OCI-LY3 (cell line): ENCODE measurements at regions not wholly inside any gene's neighbourhood (a gene's known extent, or its start where the extent isn't known, plus 50 kb on each side); places are given as distances from the start of the nearest gene placed in this dataset.
"Not testable (repeated sequence)": the region's sequence is repeated elsewhere in the genome, so short reads cannot be mapped to it uniquely, and the experiment has no call there.

Source experiments
- H2AFZ ChIP-seq: fragments of 200-600, 300-600 bp; shearing (Covaris generic); 2 replicates; pipeline ENCODE4 v1.6.0; 2014; ENCODE audit warnings: antibody characterized with exemption, low read depth, low read length
- H3K27ac ChIP-seq: fragments of 200-600, 300-600 bp; sonication (generic); 2 replicates; pipeline ENCODE4 v1.5.1; 2014; ENCODE audit warnings: mild to moderate bottlenecking, low read length, moderate library complexity, mixed read lengths
- H3K27me3 ChIP-seq: fragments of 200-600, 300-600 bp; sonication (generic); 2 replicates; pipeline ENCODE4 v1.6.1; 2014; ENCODE audit warnings: low read depth, low read length, mixed read lengths
- H3K36me3 ChIP-seq: fragments of 200-600, 300-600 bp; sonication (generic); replicated peaks from 2 replicates; pipeline ENCODE3; 2014; ENCODE audit warnings: low read depth, low read length, mixed read lengths
- H3K4me1 ChIP-seq: fragments of 300-600, 200-600 bp; sonication (generic); 2 replicates; pipeline ENCODE4 v1.6.1; 2014; ENCODE audit warnings: low read length, mixed read lengths
- H3K4me2 ChIP-seq: fragments of 200-600, 300-600 bp; sonication (generic); 2 replicates; pipeline ENCODE4 v1.6.1; 2014; ENCODE audit warnings: low read length, mixed read lengths
- H3K4me3 ChIP-seq: fragments of 300-600, 200-600 bp; sonication (generic); 2 replicates; pipeline ENCODE4 v1.5.1; 2014; ENCODE audit warnings: antibody characterized with exemption, mild to moderate bottlenecking, low read length, moderate library complexity
- H3K79me2 ChIP-seq: fragments of 300-600, 200-600 bp; shearing (Covaris generic); 2 replicates; pipeline ENCODE4 v1.6.1; 2014; ENCODE audit warnings: mild to moderate bottlenecking, low read length, mixed read lengths
- H3K9ac ChIP-seq: fragments of 300-600, 200-600 bp; shearing (Covaris generic); 2 replicates; pipeline ENCODE4 v1.6.0; 2014; ENCODE audit warnings: mild to moderate bottlenecking, low read length, moderate library complexity
- H3K9me3 ChIP-seq: fragments of 200-600, 300-600 bp; shearing (Covaris generic); 2 replicates; pipeline ENCODE4 v1.6.1; 2014; ENCODE audit warnings: low read length, mixed read lengths; ENCODE audit not compliant: insufficient read depth
- H4K20me1 ChIP-seq: fragments of 200-600, 300-600 bp; sonication (generic); 2 replicates; pipeline ENCODE4 v1.6.1; 2016; ENCODE audit warnings: low read length, mixed read lengths; ENCODE audit not compliant: insufficient read depth

DNA sequence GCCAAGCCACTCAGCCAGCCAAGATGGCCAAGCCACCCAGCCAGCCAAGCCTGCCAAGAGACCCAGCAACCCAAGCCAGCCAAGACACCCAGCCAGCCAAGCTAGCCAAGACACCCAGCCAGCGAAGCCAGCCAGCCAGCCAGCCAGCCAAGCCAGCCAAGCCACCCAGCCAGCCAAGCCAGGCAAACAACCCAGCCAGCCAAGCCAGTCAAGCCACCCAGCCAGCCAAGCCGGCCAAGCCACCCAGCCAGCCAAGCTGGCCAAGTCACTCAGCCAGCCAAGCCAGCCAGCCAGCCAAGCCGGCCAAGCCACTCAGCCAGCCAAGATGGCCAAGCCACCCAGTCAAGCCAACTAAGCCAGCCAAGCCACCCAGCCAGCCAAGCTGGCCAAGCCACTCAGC lies 337.5 kb upstream of the PLGLB2 start:
- not testable (repeated sequence) for H3K9me3 ChIP-seq, H3K27ac ChIP-seq, H3K4me1 ChIP-seq, H3K27me3 ChIP-seq, H3K4me2 ChIP-seq, H3K9ac ChIP-seq, H3K36me3 ChIP-seq, H3K4me3 ChIP-seq, H4K20me1 ChIP-seq, H3K79me2 ChIP-seq, H2AFZ ChIP-seq

DNA sequence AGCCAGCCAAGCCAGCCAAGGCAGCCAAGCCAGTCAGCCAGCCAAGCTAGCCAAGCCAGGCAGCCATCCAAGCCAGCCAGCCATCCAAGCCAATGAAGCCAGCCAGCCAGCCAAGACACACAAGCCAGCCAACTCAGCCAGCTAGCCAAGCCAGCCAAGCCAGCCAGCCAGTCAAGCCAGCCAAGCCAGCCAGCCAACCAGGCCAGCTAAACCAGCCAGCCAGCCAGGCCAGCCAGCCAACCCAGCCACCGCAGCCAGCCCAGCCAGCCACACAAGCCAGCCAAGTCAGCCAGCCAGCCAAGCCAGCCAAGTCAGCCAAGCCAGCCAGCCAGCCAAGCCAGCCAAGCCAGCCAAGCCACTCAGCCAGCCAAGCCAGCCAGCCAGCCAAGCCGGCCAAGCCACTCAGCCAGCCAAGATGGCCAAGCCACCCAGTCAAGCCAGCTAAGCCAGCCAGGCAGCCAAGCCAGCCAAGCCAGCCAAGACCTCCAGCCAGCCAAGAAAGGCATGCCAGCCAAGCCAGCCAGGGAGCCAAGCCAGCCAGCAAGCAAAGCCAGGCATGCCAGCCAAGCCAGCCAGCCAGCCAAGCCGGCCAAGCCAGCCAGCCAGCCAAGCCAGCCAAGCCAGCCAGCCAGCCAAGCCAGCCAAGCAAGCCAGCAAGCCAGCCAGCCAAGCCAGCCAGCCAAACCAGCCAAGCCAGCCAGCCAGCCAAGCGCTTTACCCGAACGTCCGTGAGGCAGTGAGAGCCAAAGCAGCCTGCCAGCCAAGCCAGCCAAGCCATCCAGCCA lies 335.7 kb upstream of the PLGLB2 start:
- H3K9ac ChIP-seq, H3K4me1 ChIP-seq, H2AFZ ChIP-seq, H3K27ac ChIP-seq, H3K4me2 ChIP-seq, H3K36me3 ChIP-seq, H3K27me3 ChIP-seq, H3K79me2 ChIP-seq, H3K4me3 ChIP-seq, H4K20me1 ChIP-seq, H3K9me3 ChIP-seq: not testable (repeated sequence)

GRCh38 chr2:87414331-87414730 lies 333.6 kb upstream of the PLGLB2 start:
- not testable (repeated sequence) for H4K20me1 ChIP-seq, H3K36me3 ChIP-seq

GRCh38 chr2:87414795-87415570 lies 332.9 kb upstream of the PLGLB2 start:
- not testable (repeated sequence) for H4K20me1 ChIP-seq, H3K9me3 ChIP-seq, H3K79me2 ChIP-seq, H3K27me3 ChIP-seq, H3K4me2 ChIP-seq, H3K36me3 ChIP-seq, H3K4me1 ChIP-seq, H3K4me3 ChIP-seq, H3K9ac ChIP-seq, H2AFZ ChIP-seq, H3K27ac ChIP-seq

More at GRCh38 chr2:87414331-87414730, 333.6 kb upstream of the PLGLB2 start:
- not testable (repeated sequence) for H3K9me3 ChIP-seq, H3K4me1 ChIP-seq, H3K27me3 ChIP-seq, H3K4me2 ChIP-seq, H3K79me2 ChIP-seq, H2AFZ ChIP-seq, H3K9ac ChIP-seq, H3K4me3 ChIP-seq, H3K27ac ChIP-seq

GRCh38 chr2:87415586-87416265 lies 332.2 kb upstream of the PLGLB2 start:
- not testable (repeated sequence) for H3K9me3 ChIP-seq, H3K36me3 ChIP-seq, H3K4me1 ChIP-seq, H3K4me3 ChIP-seq, H3K79me2 ChIP-seq, H3K27ac ChIP-seq, H3K9ac ChIP-seq, H3K4me2 ChIP-seq, H2AFZ ChIP-seq, H3K27me3 ChIP-seq, H4K20me1 ChIP-seq

- not testable (repeated sequence) for H3K27ac ChIP-seq, H3K4me3 ChIP-seq, H3K4me1 ChIP-seq, H3K36me3 ChIP-seq, H4K20me1 ChIP-seq, H3K27me3 ChIP-seq, H3K79me2 ChIP-seq, H2AFZ ChIP-seq, H3K4me2 ChIP-seq, H3K9ac ChIP-seq, H3K9me3 ChIP-seq
Measured at GRCh38 chr2:87416266-87416592, 331.7 kb upstream of the PLGLB2 start.

- H2AFZ ChIP-seq, H3K4me1 ChIP-seq, H3K27me3 ChIP-seq, H3K79me2 ChIP-seq, H4K20me1 ChIP-seq, H3K4me2 ChIP-seq, H3K4me3 ChIP-seq, H3K27ac ChIP-seq, H3K36me3 ChIP-seq, H3K9ac ChIP-seq, H3K9me3 ChIP-seq: not testable (repeated sequence)
Measured at GRCh38 chr2:87417147-87417546, 330.7 kb upstream of the PLGLB2 start.

DNA sequence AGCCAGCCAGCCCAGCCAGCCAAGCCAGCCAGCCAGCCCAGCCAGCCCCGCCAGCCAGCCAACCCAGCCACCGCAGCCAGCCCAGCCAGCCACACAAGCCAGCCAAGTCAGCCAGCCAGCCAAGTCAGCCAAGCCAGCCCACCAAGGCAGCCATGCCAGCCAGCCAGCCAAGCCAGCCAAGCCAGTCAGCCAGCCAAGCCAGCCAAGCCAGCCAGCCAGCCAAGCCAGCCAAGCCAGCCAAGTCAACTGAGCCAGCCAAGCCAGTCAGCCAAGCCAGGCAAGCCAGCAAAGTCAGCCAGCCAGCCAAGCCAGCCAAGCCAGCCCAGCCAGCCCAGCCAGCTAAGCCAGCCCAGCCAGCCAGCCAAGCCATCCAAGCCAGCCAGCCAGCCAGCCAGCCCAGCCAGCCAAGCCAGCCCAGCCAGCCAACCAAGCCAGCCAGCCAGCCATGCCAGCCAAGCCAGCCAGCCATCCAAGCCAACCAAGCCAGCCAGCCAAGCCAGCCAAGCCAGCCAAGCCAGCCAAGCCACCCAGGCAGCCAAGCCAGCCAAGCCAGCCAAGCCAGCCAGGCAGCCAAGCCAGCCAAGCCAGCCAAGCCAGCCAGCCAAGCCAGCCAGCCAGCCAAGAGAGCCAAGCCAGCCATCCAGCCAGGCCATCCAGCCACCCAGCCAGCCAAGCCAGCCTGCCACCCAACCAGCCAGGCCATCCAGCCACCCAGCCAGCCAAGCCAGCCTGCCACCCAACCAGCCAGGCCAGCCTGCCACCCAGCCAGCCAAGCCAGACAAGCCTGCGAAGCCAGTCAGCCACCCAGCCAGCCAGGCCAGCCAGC lies 329.9 kb upstream of the PLGLB2 start:
- not testable (repeated sequence) for H3K9me3 ChIP-seq, H3K4me2 ChIP-seq, H3K4me1 ChIP-seq, H3K27ac ChIP-seq, H3K4me3 ChIP-seq, H3K36me3 ChIP-seq, H4K20me1 ChIP-seq, H3K79me2 ChIP-seq, H3K9ac ChIP-seq, H3K27me3 ChIP-seq, H2AFZ ChIP-seq
